Stimulated activated CD4-positive, alpha-beta T cell treated with anti-CD3 and anti-CD28 coated beads, TNF-alpha, amount 100 ng/mL, for 4 hours (primary cell): ENCODE measurements at regions not wholly inside any gene's neighbourhood (a gene's known extent, or its start where the extent isn't known, plus 50 kb on each side); places are given as distances from the start of the nearest gene placed in this dataset.
"Not testable (repeated sequence)": the region's sequence is repeated elsewhere in the genome, so short reads cannot be mapped to it uniquely, and the experiment has no call there.

Experiments used
- DNase-seq, 3 experiments: peaks; one replicate each; pipeline ENCODE4 v3.0.0-alpha.2; 2020; ENCODE audit warnings: low read depth in 3 of 3

DNA sequence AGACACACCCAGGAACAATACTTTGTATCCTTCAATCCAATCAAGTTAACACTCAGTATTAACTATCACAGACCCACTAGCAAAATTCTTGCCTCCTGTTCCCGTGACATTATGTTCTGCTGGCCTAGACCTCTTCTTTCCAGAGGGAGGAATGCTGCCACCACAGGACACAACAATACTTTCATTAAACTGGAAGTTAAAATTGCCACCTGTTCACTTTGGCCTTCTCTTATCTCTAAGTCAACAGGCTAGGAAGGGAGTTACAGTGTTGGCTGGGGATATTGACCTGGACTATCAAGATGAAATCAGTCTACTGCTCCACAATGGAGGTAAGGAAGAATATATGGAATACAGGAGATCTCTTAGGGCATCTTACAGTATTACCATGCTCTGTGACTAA, 1000.4 kb upstream of the GBE1 start:
- DNase-seq: no peak

DNA sequence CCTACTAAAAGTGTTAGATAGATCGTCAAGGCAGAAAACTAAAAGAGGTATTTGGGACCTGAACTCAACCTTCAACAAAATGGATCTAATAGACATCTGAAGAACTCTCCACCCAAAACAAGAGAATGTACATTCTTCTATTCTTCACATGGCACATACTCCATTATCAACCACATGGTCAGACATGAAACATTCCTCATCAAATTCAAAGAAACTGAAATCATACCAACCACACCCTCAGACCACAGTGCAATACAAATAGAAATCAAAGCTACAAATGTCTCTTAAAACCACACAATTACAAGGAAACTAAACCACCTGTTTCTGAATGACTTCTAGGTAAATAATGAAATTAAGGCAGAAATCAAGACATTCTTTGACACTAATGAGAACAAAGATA, 984.1 kb upstream of the GBE1 start:
- no peak for DNase-seq

GRCh38 chr3:82743196-82743595, 981.8 kb upstream of the GBE1 start:
- DNase-seq: no peak

- DNase-seq: no peak
Observed at GRCh38 chr3:82741346-82741745, 979.9 kb upstream of the GBE1 start.

DNA sequence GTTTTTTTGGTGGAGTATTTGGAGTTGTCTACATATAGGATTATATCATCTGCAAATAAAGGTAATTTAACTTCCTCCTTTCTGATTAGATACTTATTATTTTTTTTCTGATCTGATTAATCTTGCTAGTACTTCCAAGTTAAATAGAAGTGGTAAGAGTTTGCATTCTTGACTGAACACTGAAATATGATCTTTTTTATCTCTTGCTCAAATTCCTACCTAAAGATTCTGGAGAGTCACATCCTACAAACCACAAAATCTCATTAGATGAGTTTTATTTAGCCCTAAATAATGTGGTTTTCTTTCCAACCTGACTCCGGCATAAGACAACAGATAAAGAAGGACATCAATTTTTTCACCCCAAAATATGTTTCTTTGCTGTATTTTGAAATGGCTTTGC, 977.9 kb upstream of the GBE1 start:
- DNase-seq: no peak

GRCh38 chr3:82736696-82737277, 975.3 kb upstream of the GBE1 start:
- no peak for DNase-seq

DNA sequence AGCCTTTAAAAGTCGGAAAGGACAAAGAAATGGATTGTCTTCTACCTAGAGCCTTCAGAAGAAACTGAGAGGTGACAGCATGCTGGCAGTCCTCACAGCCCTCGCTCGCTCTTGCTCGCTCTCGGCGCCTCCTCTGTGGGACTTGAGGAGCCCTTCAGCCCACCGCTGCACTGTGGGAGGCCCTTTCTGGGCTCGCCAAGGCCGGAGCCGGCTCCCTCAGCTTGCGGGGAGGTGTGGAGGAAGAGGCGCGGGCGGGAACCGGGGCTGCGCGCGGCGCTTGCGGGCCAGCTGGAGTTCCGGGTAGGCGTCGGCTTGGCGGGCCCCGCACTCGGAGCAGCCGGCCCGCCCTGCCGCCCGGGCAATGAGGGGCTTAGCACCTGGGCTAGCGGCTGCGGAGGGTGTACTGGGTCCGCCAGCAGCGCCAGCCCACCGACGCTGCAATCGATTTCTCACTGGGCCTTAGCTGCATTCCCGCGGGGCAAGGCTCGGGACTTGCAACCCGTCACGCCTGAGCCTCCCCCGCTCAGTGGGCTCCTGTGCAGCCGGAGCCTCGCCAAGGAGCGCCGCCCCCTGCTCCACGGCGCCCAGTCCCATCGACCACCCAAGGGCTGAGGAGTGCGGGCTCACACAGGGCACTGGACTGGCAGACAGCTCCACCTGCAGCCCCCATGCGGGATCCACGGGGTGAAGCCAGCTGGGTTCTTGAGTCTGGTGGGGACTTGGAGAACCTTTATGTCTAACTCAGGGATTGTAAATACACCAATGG, 953.8 kb upstream of the GBE1 start:
- no peak for DNase-seq

- no peak for DNase-seq
Observed at GRCh38 chr3:82707035-82707434, 945.6 kb upstream of the GBE1 start.

DNA sequence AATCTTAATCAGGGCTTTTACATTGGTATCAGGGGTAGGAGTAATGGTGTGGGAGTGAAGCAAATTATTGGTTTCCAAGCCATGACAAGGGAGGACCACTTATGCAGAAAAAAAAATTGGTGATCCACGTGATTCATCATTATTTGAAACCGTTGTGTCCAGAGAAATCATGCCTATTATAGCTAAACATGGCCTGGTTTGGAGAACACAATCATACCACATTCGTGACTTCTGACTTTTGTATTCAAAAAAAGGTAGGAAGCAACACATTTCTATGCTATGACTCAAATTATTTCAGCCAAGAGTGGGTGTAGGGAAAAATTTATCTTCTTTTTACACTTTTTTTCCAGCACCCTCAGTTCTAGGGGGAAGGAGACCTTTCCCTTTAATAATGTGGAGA, 924.3 kb upstream of the GBE1 start:
- no peak for DNase-seq

- DNase-seq: no peak
Observed at GRCh38 chr3:82676356-82677026, 915.0 kb upstream of the GBE1 start.

DNA sequence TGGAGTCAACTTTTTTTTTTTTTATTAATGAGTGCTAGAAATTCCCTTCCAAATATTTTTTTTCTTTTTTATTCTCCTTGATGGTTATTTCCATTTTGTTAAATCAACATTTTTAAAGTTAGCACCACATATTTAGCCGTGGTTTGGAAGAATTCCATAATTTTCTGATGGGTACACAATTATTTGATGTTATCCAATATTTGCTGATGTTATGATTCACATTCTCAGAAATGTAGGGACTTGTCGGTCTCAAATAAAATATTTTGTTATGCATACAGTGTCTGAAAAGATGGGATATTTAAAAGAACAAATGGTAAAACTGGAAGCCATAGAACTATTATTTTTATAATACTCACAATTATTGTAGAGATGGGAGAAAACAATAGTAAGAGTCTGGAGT, 911.5 kb upstream of the GBE1 start:
- no peak for DNase-seq

DNA sequence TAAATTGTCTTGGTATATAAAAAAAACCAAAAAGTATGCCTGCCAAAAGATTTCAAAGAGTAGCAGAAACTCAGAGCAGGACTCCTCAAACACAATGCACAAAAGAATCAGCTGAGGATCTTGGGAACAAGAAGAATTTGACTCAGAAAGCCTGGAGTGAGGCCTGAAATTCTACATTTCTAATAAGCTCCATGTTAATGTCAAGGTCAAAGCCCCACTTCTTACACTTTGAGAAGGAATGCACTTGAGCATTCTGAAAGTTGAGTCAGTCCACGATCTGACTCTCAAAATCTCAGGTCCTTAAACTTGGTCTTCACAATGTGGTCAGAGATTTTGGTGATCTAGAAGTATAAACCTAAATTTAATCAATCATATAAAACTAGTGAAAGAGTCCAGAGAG, 910.0 kb upstream of the GBE1 start:
- DNase-seq: no peak

DNA sequence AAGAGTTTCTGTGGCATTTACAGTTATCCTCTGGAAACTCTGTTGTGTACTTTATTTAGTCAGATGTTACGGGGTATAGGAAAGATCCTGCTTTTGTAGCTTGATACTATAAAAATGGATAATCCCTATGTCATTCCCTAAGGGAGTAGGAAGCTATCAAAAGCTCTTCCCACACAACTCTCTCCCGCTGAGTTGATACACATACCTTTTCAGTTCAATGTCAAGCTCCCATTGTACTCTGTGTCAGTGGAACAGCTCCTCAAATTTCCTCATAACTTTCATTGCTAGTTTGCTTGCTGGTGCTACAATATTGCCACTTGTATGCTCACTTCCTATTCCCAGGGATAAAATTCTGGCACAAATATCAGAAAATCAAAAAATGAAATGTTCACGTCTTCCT, 893.3 kb upstream of the GBE1 start:
- no peak for DNase-seq

DNA sequence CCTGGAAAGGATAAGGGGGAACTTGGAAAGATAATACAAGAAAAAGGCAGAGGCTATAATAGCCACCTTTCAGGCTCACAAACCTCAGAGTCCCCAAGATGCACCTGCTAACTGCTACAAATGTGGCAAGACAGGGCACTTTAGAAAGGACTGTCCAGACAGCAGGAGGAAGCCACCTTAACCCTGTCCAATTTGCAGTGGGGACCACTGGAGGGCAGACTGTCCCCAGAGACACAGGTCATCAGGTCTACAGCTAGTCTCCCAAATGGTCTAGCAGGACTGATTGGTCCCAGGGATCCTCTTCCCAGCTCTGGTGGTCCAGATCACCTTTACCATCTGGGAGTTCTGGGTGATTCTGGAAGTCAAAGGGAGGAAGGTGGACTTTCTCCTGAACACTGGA, 882.5 kb upstream of the GBE1 start:
- DNase-seq: no peak

DNA sequence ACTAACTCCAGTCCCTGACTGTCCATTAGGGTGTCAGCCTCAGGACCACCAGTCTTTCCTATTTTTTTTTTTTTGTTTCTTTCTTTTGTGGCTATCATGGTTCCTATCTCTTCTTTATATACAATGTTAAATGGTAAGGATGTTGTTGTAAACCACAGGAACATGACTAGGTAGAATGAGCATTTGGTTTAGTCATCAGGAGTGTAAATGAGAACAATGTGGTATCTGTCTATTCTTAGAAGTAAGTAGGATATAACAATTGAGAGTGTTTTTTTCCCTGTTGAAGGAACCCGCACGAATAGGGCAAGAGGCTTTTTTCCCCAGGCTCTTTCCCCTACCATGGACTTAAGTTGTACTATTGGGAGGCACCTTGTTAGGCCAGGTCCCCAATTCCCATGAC, 880.3 kb upstream of the GBE1 start:
- no peak for DNase-seq

DNA sequence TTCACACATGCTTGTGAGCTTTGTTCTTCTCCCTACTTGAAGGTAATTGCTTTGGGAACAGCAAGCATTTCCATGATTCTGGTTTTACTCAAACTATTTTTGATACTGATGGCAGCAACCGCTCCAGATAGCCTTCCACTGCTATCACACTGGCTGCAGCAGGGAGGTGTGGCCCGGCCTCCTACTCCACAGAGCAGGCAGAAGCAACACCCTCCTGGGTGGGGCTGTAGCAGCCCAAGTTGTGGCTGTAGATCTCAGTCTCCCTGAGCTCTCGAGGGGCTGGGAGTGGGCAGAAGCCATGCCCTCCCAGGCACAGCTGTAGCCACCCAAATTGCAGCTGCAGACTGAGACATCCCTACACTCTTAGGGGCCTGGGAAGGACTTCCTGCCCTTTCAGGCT, 878.8 kb upstream of the GBE1 start:
- no peak for DNase-seq

- DNase-seq: no peak
Observed at GRCh38 chr3:82637574-82637973, 876.1 kb upstream of the GBE1 start.

GRCh38 chr3:82636177-82636576, 874.7 kb upstream of the GBE1 start:
- DNase-seq: no peak

GRCh38 chr3:82633319-82633718, 871.9 kb upstream of the GBE1 start:
- no peak for DNase-seq

DNA sequence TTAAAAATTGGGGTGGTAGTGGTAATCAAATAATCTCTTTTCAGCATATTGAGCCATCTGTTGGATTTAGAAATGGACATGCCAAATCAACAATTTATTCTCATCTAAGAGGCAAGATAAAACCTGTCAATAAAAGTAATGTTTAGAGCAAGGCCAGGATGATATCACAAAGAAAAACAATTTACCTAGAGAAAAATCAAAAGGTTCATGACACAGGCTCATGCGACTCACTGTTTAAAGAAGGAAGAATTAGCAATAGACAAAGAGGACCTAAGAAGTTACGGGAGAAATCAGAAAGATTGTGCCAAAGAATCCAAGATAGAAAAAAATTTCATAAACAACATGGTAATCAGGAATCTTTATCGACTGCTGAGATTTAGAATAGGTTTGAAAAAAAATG, 868.5 kb upstream of the GBE1 start:
- no peak for DNase-seq

DNA sequence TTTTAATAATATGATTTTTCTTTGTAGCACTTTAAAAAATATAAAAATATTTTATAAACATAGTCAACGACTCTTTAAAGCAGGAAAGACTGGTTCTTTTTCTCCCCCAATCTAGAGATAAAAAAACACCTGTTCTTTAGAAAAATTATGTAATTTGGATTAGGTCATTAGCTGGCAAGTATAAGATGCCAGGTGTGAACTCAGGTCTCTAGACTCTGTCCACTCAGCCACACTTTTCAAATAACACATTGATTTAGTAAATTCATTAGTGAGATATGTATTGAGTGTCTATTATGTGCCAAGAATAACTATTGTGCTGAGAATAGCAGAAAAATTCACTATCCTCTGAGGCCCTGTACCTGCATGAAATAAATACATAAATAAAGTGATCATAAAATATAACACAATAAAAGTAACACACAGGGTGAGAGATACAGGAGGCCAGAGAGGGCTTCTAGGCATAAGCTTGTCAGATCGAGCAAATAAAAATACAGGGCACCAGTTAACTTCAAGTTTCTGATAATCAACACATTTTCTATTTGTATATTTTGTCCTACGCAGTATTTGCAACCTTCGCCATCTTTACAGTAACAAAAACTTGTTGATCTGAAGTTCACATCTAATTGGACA, 867.1 kb upstream of the GBE1 start:
- no peak for DNase-seq

GRCh38 chr3:82627733-82628132, 866.3 kb upstream of the GBE1 start:
- DNase-seq: no peak

GRCh38 chr3:82620744-82621143, 859.3 kb upstream of the GBE1 start:
- DNase-seq: not testable (repeated sequence)
